Epithelial cell of esophagus (primary cell): ENCODE measurements at regions not wholly inside any gene's neighbourhood (a gene's known extent, or its start where the extent isn't known, plus 50 kb on each side); places are given as distances from the start of the nearest gene placed in this dataset.
A peak's percentile ranks its signal among the peaks of the same experiment; 100 is the strongest.

Experiments used
- DNase-seq: peaks from one replicate; pipeline ENCODE4 v3.0.0; 2010; ENCODE audit warnings: low read depth
- H3K4me3 ChIP-seq: 2 replicates; pipeline ENCODE4 v1.5.1; 2011; ENCODE audit warnings: mild to moderate bottlenecking, low read length, control low read depth
- CTCF ChIP-seq: IDR thresholded peaks from 2 replicates; pipeline ENCODE4 v1.5.1; 2011; ENCODE audit warnings: low read depth, mild to moderate bottlenecking, low read length, control low read depth, inconsistent platforms; ENCODE audit not compliant: insufficient read depth; ENCODE audit errors: missing control alignments

GRCh38 chr13:44752164-44752563, 176.0 kb upstream of the TSC22D1 start:
- no peak for TF ChIP-seq CTCF
- no peak overlapping the region for H3K4me3 ChIP-seq
- no peak for DNase-seq

- no peak for TF ChIP-seq CTCF
- DNase-seq: no peak
- no peak overlapping the region for H3K4me3 ChIP-seq
These were observed 174.5 kb upstream of the TSC22D1 start for GRCh38 chr13:44750630-44751029.

- no peak for DNase-seq
- TF ChIP-seq CTCF: no peak
- no peak overlapping the region for H3K4me3 ChIP-seq
These were observed 173.8 kb upstream of the TSC22D1 start for GRCh38 chr13:44749906-44750305.

GRCh38 chr13:44748439-44748838, 172.3 kb upstream of the TSC22D1 start:
- no peak overlapping the region for H3K4me3 ChIP-seq
- TF ChIP-seq CTCF: no peak
- no peak for DNase-seq

- no peak overlapping the region for H3K4me3 ChIP-seq
- no peak for TF ChIP-seq CTCF
- no peak for DNase-seq
These were observed 171.0 kb upstream of the TSC22D1 start for GRCh38 chr13:44747179-44747578.

- peak; percentile 74 for DNase-seq
- no peak overlapping the region for H3K4me3 ChIP-seq
- TF ChIP-seq CTCF: no peak
These were observed 170.6 kb upstream of the TSC22D1 start for GRCh38 chr13:44746690-44747089.

GRCh38 chr13:44744880-44745633, 168.9 kb upstream of the TSC22D1 start:
- TF ChIP-seq CTCF: no peak
- H3K4me3 ChIP-seq: no peak overlapping the region
- peak; percentile 99 for DNase-seq
